Peyer's patch (tissue), 4 donors: ENCODE measurements at regions not wholly inside any gene's neighbourhood (a gene's known extent, or its start where the extent isn't known, plus 50 kb on each side); places are given as distances from the start of the nearest gene placed in this dataset.

Experiments
- POLR2A ChIP-seq, 2 donors: fragments of 450-650 bp; IDR thresholded peaks; one replicate each; pipeline ENCODE4 v1.5.1; 2017; ENCODE audit warnings: antibody characterized with exemption in 2 of 2, mild to moderate bottlenecking in 2 of 2, moderate library complexity in 2 of 2
- TF ChIP-seq, protein P1 (sequence below), 6 experiments: fragments of 450-650 bp in 4 of 6; fragments of 200-600 bp in 2 of 6; sonication (generic) in 1 of 6; IDR thresholded peaks; one replicate each; pipeline ENCODE4 v1.5.1; 2017 to 2019; ENCODE audit warnings: antibody characterized with exemption in 6 of 6, mild to moderate bottlenecking in 3 of 6, moderate library complexity in 1 of 6

GRCh38 chr10:3574451-3574850, 210.6 kb downstream of the KLF6 start:
- TF ChIP-seq, protein P1, sequence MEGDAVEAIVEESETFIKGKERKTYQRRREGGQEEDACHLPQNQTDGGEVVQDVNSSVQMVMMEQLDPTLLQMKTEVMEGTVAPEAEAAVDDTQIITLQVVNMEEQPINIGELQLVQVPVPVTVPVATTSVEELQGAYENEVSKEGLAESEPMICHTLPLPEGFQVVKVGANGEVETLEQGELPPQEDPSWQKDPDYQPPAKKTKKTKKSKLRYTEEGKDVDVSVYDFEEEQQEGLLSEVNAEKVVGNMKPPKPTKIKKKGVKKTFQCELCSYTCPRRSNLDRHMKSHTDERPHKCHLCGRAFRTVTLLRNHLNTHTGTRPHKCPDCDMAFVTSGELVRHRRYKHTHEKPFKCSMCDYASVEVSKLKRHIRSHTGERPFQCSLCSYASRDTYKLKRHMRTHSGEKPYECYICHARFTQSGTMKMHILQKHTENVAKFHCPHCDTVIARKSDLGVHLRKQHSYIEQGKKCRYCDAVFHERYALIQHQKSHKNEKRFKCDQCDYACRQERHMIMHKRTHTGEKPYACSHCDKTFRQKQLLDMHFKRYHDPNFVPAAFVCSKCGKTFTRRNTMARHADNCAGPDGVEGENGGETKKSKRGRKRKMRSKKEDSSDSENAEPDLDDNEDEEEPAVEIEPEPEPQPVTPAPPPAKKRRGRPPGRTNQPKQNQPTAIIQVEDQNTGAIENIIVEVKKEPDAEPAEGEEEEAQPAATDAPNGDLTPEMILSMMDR (IDR thresholded peaks at IDR 0.05), result no peak
- no peak for TF ChIP-seq POLR2A (IDR thresholded peaks at IDR 0.05)
